Endothelial cell of umbilical vein (primary cell): ENCODE measurements at regions not wholly inside any gene's neighbourhood (a gene's known extent, or its start where the extent isn't known, plus 50 kb on each side); places are given as distances from the start of the nearest gene placed in this dataset.

Experiments used
- BruUV-seq: library from RNA; stranded (reverse); fragments of 400-500 nt; replicated peaks from 2 replicates; lab custom pipeline; 2021; lab: Mats Ljungman, UMichigan
- CTCF ChIA-PET: fragments of 300-600, 350-600 bp; sonication (Branson Sonifier 250); formaldehyde crosslinking; loops from one replicate; lab custom pipeline; 2021; ENCODE audit warnings: antibody characterized with exemption, inconsistent platforms; lab: Charles Lee
- POLR2A ChIA-PET: fragments of 300-600, 350-600 bp; sonication (Branson Sonifier 250); formaldehyde crosslinking; loops from one replicate; lab custom pipeline; 2021; ENCODE audit warnings: antibody characterized with exemption, inconsistent platforms; lab: Charles Lee
- DNase-seq: peaks from one replicate; pipeline ENCODE4 v3.0.0-alpha.2; 2011; ENCODE audit warnings: low read depth, low spot score
- FAIRE-seq: peaks from 2 replicates; lab custom pipeline; 2011; peaks lifted over from hg19 to GRCh38; lab: Jason Lieb, UNC
- H2AFZ ChIP-seq: 2 replicates; pipeline ENCODE4 v1.6.0; 2012; ENCODE audit warnings: low read depth, low read length, control low read depth, inconsistent platforms
- H3K27ac ChIP-seq: 2 replicates; pipeline ENCODE4 v1.5.1; 2011; ENCODE audit warnings: low read depth, mild to moderate bottlenecking, control low read depth, low read length, moderate library complexity; ENCODE audit not compliant: insufficient read depth
- H3K27me3 ChIP-seq, 2 experiments: 2 replicates each; pipeline versions ENCODE4 v1.6.0 to v1.6.1; 2011; ENCODE audit warnings: low read length in 2 of 2, mixed read lengths in 1 of 2; ENCODE audit not compliant: control insufficient read depth in 2 of 2, insufficient read depth in 2 of 2
- H3K36me3 ChIP-seq, 2 experiments: 2 replicates in 1 of 2; 3 replicates in 1 of 2; pipeline ENCODE4 v1.5.1; 2011; ENCODE audit warnings: low read length in 2 of 2, mild to moderate bottlenecking in 1 of 2, moderate library complexity in 1 of 2; ENCODE audit not compliant: control insufficient read depth in 2 of 2, insufficient read depth in 2 of 2; ENCODE audit errors: extremely low read depth in 1 of 2
- H3K4me1 ChIP-seq: 3 replicates; pipeline ENCODE4 v1.5.1; 2011; ENCODE audit warnings: mild to moderate bottlenecking, low read length; ENCODE audit not compliant: control insufficient read depth, insufficient read depth; ENCODE audit errors: extremely low read depth
- H3K4me2 ChIP-seq: 2 replicates; pipeline ENCODE4 v1.6.1; 2011; ENCODE audit warnings: low read length, control low read depth, mixed read lengths; ENCODE audit not compliant: insufficient read depth
- H3K4me3 ChIP-seq, 3 experiments: fragments of 200-600 bp in 1 of 3; sonication (generic), shearing (Covaris generic) in 1 of 3; replicated peaks in 1 of 3; 2 replicates each; pipeline ENCODE4 v1.5.1; 2011 to 2016; ENCODE audit warnings: control low read depth in 3 of 3, low read length in 3 of 3, mild to moderate bottlenecking in 2 of 3, inconsistent platforms in 1 of 3, low read depth in 1 of 3, moderate library complexity in 1 of 3; ENCODE audit not compliant: insufficient read depth in 1 of 3
- H3K79me2 ChIP-seq: 2 replicates; pipeline ENCODE4 v1.6.0; 2012; ENCODE audit warnings: low read length, inconsistent platforms; ENCODE audit not compliant: control insufficient read depth, insufficient read depth
- H3K9ac ChIP-seq: replicated peaks from 2 replicates; pipeline ENCODE3; 2011; ENCODE audit warnings: low read length, control low read depth; ENCODE audit not compliant: insufficient read depth; ENCODE audit errors: extremely low read depth
- H3K9me1 ChIP-seq: replicated peaks from 3 replicates; pipeline ENCODE4 v1.6.0; 2011; ENCODE audit warnings: mild to moderate bottlenecking, low read length; ENCODE audit not compliant: control insufficient read depth, insufficient read depth; ENCODE audit errors: extremely low read depth
- H3K9me3 ChIP-seq: replicated peaks from 2 replicates; pipeline ENCODE4 v1.5.1; 2012; ENCODE audit warnings: low read length, inconsistent platforms; ENCODE audit not compliant: control insufficient read depth, insufficient read depth
- H4K20me1 ChIP-seq: replicated peaks from 2 replicates; pipeline ENCODE3; 2011; ENCODE audit warnings: mild to moderate bottlenecking, low read length; ENCODE audit not compliant: control insufficient read depth, insufficient read depth; ENCODE audit errors: extremely low read depth
- EZH2 ChIP-seq: IDR thresholded peaks from 2 replicates; pipeline ENCODE4 v1.6.1; 2012; ENCODE audit warnings: borderline replicate concordance, low read depth, mild to moderate bottlenecking, moderate library complexity, low read length, inconsistent platforms; ENCODE audit not compliant: severe bottlenecking
- FOS ChIP-seq: IDR thresholded peaks from 2 replicates; pipeline ENCODE4 v1.6.1; 2011; ENCODE audit warnings: mild to moderate bottlenecking, low read length, moderate library complexity, borderline replicate concordance; ENCODE audit not compliant: insufficient read depth
- GATA2 ChIP-seq: IDR thresholded peaks from 2 replicates; pipeline ENCODE4 v1.7.0; 2011; ENCODE audit warnings: low read depth, mild to moderate bottlenecking, moderate library complexity, mixed read lengths, low read length; ENCODE audit not compliant: insufficient read length, insufficient read depth
- MAX ChIP-seq: IDR thresholded peaks from 2 replicates; pipeline ENCODE4 v1.6.1; 2011; ENCODE audit not compliant: insufficient read depth, insufficient read length
- MYC ChIP-seq: IDR thresholded peaks from one replicate; pipeline ENCODE4 v1.6.1; 2011; ENCODE audit warnings: mild to moderate bottlenecking, low read depth, low read length
- POLR2A ChIP-seq: IDR thresholded peaks from 2 replicates; pipeline ENCODE4 v1.6.1; 2012; ENCODE audit warnings: low read depth, mild to moderate bottlenecking, control low read depth, low read length
- POLR2AphosphoS5 ChIP-seq: IDR thresholded peaks from 2 replicates; pipeline ENCODE4 v1.6.1; 2012; ENCODE audit warnings: low read depth, mild to moderate bottlenecking, control low read depth, low read length, moderate library complexity; ENCODE audit not compliant: insufficient read depth
- dilution Hi-C: fragments of 300-500 bp; cut with MboI; formaldehyde crosslinking; loops from one replicate; pipeline ENCODE4 v1.15.0; 2019; ENCODE audit warnings: low sequenced_read_pairs; ENCODE audit not compliant: extremely low pct_ligation_motif_present
- intact Hi-C: fragments of 100-400 bp; cut with micrococcal nuclease; formaldehyde crosslinking; loops from one replicate; pipeline ENCODE4 v1.10.0; 2022

- TF ChIP-seq EZH2 (no peak), FOS (no peak)
- intact Hi-C loops (no loop called here), dilution Hi-C loops (no loop called here)
- peaks cover 0 to 4% of the 10 kb centered on the region in 2 experiments for H3K27me3 ChIP-seq
- H3K9me1 ChIP-seq, result no peaks in the 10 kb centered on the region
- H3K36me3 ChIP-seq, result no peaks in the 10 kb centered on the region
- H2AFZ ChIP-seq, result no peak overlapping the region
- no peak overlapping the region for H3K4me2 ChIP-seq
- no peak overlapping the region for H3K27ac ChIP-seq
- BruUV-seq, result no TSS peak
- DNase-seq, result no peak
- FAIRE-seq, result no peak
- H3K4me1 ChIP-seq, result no peaks in the 10 kb centered on the region
- CTCF ChIA-PET, result interaction anchor here (3.3 kb wide), 1 partner anchor 10 kb away, joined by 27 read pairs; no protein-coding TSS in a partner anchor
- H3K9ac ChIP-seq, result no peak overlapping the region
- POLR2A ChIA-PET, result no interaction called here
- H3K79me2 ChIP-seq, result no peaks in the 10 kb centered on the region
- H3K4me3 ChIP-seq, result no peak overlapping the region
- H3K9me3 ChIP-seq, result no peaks in the 10 kb centered on the region
- no peaks in the 10 kb centered on the region for H4K20me1 ChIP-seq
These were observed 146.7 kb downstream of the KCNJ12 start for GRCh38 chr17:21522755-21523336.

- no peak for FAIRE-seq
These were observed 147.5 kb downstream of the KCNJ12 start for GRCh38 chr17:21523497-21524210.

More at GRCh38 chr17:21523497-21524210, 147.5 kb downstream of the KCNJ12 start:
- Histone ChIP-seq H3K4me2 (no peak overlapping the region), H4K20me1 (no peaks in the 10 kb centered on the region), H3K27ac (no peak overlapping the region), H3K27me3 (peaks cover 0 to 3% of the 10 kb centered on the region in 2 experiments), H3K9me3 (no peaks in the 10 kb centered on the region), H3K4me1 (no peaks in the 10 kb centered on the region), H2AFZ (no peak overlapping the region), H3K9ac (no peak overlapping the region), H3K9me1 (no peaks in the 10 kb centered on the region), H3K4me3 (no peak overlapping the region), H3K79me2 (no peaks in the 10 kb centered on the region), H3K36me3 (no peaks in the 10 kb centered on the region)
- dilution Hi-C loops, result no loop called here
- no peak for TF ChIP-seq POLR2AphosphoS5
- TF ChIP-seq MYC, result no peak
- no peak for TF ChIP-seq POLR2A
- TF ChIP-seq EZH2, result no peak
- TF ChIP-seq MAX, result no peak
- TF ChIP-seq GATA2, result no peak
- intact Hi-C loops, result no loop called here
- POLR2A ChIA-PET, result no interaction called here
- CTCF ChIA-PET, result interaction anchor here (1.6 to 3.3 kb wide), 2 partner anchors 11 to 67 kb away, joined by 6 to 27 read pairs; no protein-coding TSS in a partner anchor
- BruUV-seq, result no TSS peak
- no peak for DNase-seq
